Neutrophil (primary cell): ENCODE measurements at regions not wholly inside any gene's neighbourhood (a gene's known extent, or its start where the extent isn't known, plus 50 kb on each side); places are given as distances from the start of the nearest gene placed in this dataset.
"Not testable (repeated sequence)": the region's sequence is repeated elsewhere in the genome, so short reads cannot be mapped to it uniquely, and the experiment has no call there.

Experiments used
- H3K27ac ChIP-seq: fragments of 200-600 bp; sonication (generic); 2 replicates; pipeline ENCODE4 v1.5.1; 2016; ENCODE audit warnings: mild to moderate bottlenecking, moderate library complexity
- H3K27me3 ChIP-seq: fragments of 200-600 bp; sonication (generic); 2 replicates; pipeline ENCODE4 v1.6.0; 2016; ENCODE audit warnings: mild to moderate bottlenecking
- H3K36me3 ChIP-seq: fragments of 200-600 bp; sonication (generic); 2 replicates; pipeline ENCODE4 v1.5.1; 2017
- H3K4me1 ChIP-seq, 2 experiments: fragments of 200-600 bp in 1 of 2; sonication (generic) in 1 of 2; 1 replicate in 1 of 2; 2 replicates in 1 of 2; pipeline versions ENCODE4 v1.5.1 to v1.6.1; 2013 to 2016; ENCODE audit warnings: low read depth in 1 of 2, low read length in 1 of 2, mild to moderate bottlenecking in 1 of 2, moderate library complexity in 1 of 2; ENCODE audit not compliant: control insufficient read depth in 1 of 2, insufficient read depth in 1 of 2
- H3K4me3 ChIP-seq, 2 experiments: fragments of 200-600 bp in 1 of 2; sonication (generic) in 1 of 2; 1 replicate in 1 of 2; 2 replicates in 1 of 2; pipeline ENCODE4 v1.5.1; 2013 to 2016; ENCODE audit warnings: low read depth in 1 of 2, low read length in 1 of 2, mild to moderate bottlenecking in 1 of 2, moderate library complexity in 1 of 2
- H3K9me3 ChIP-seq: fragments of 200-600 bp; sonication (generic); 2 replicates; pipeline ENCODE4 v1.5.1; 2016
- TF ChIP-seq, protein P1 (sequence below): fragments of 200-600 bp; sonication (generic); IDR thresholded peaks from 2 replicates; pipeline ENCODE4 v1.5.1; 2016; ENCODE audit warnings: antibody characterized with exemption

DNA sequence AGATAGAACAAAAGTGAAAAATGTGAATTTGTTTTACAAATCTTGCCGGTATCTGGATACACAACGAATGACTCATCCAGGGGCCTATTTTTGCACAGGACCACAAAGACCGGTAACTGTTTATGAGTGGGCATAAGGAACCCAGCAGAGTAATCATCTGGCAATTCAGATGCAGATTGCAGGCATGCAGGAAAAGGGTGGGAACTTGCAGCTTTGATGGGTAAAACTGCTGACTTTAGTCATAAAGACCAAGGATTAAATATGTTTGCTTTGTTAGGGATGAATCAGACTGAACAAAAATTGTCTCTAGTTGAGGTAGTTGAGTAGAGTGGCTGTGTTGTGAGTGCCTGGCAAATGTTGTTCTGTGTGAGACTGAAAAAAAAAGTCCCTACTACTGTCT lies 309.6 kb upstream of the CCNH start:
- Histone ChIP-seq H3K27me3 (no peaks in the 10 kb centered on the region), H3K27ac (no peak overlapping the region), H3K9me3 (no peaks in the 10 kb centered on the region), H3K36me3 (no peaks in the 10 kb centered on the region), H3K4me3 (no peak overlapping the region), H3K4me1 (no peaks in the 10 kb centered on the region)
- TF ChIP-seq, protein P1, sequence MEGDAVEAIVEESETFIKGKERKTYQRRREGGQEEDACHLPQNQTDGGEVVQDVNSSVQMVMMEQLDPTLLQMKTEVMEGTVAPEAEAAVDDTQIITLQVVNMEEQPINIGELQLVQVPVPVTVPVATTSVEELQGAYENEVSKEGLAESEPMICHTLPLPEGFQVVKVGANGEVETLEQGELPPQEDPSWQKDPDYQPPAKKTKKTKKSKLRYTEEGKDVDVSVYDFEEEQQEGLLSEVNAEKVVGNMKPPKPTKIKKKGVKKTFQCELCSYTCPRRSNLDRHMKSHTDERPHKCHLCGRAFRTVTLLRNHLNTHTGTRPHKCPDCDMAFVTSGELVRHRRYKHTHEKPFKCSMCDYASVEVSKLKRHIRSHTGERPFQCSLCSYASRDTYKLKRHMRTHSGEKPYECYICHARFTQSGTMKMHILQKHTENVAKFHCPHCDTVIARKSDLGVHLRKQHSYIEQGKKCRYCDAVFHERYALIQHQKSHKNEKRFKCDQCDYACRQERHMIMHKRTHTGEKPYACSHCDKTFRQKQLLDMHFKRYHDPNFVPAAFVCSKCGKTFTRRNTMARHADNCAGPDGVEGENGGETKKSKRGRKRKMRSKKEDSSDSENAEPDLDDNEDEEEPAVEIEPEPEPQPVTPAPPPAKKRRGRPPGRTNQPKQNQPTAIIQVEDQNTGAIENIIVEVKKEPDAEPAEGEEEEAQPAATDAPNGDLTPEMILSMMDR, result no peak

DNA sequence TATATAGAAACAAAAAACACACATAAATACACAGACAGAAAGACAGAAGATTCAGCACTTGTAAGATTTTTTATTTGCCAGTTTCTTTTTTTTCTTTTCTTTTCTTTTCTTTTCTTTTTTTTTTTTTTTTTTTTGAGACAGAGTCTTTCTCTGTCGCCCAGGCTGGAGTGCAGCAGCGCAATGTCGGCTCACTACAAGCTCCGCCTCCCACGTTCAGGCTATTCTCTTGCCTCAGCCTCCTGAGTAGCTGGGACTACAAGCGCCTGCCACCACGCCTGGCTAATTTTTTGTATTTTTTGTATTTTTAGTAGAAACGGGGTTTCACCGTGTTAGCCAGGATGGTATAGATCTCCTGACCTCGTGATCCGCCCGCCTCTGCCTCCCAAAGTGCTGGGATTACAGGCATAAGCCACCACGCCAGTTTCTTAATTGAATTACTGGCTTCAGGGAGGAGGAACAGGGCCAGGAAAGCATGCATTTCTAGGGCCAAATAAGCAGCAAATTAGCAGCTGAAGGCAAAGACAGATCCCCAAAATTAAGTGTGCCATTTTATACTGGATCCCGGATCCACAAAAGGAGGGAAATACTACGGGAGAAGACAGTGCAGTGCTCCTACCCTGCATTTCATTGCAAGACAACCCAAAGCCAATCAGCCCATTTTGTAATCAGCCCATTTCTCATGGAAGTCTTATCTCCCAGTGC lies 305.6 kb upstream of the CCNH start:
- not testable (repeated sequence) for H3K9me3 ChIP-seq, H3K27ac ChIP-seq, H3K4me3 ChIP-seq, H3K4me1 ChIP-seq, H3K36me3 ChIP-seq, H3K27me3 ChIP-seq

GRCh38 chr5:87717761-87718160 lies 305.0 kb upstream of the CCNH start:
- Histone ChIP-seq H3K9me3 (no peaks in the 10 kb centered on the region), H3K27ac (no peak overlapping the region), H3K4me1 (no peaks in the 10 kb centered on the region), H3K36me3 (no peaks in the 10 kb centered on the region), H3K4me3 (no peak overlapping the region), H3K27me3 (no peaks in the 10 kb centered on the region)
- TF ChIP-seq, protein P1, result no peak

DNA sequence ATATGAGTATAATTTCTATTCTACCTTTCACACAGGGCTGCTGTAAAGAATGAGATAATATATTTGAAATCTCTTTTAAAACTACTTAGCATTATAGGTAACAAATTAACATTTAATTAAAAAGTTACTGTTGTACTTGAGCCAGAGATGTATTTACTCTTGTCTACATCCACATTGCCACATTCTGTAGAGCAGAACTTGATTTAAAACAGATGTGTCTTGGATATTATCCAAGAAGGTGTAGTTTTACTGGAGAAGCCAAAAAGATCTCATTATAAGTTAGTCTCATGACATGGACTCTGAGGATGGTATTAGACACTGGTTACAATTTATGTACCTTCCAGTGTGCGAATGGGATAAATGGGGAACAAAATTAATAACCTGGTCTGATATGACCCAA lies 293.1 kb upstream of the CCNH start:
- Histone ChIP-seq H3K36me3 (no peaks in the 10 kb centered on the region), H3K27me3 (no peaks in the 10 kb centered on the region), H3K27ac (no peak overlapping the region), H3K4me3 (no peak overlapping the region), H3K9me3 (no peaks in the 10 kb centered on the region), H3K4me1 (no peaks in the 10 kb centered on the region)
- TF ChIP-seq, protein P1, result no peak

GRCh38 chr5:87686975-87687374 lies 274.2 kb upstream of the CCNH start:
- H3K36me3 ChIP-seq, result no peaks in the 10 kb centered on the region
- no peaks in the 10 kb centered on the region for H3K4me1 ChIP-seq
- H3K27ac ChIP-seq, result no peak overlapping the region
- H3K27me3 ChIP-seq, result no peaks in the 10 kb centered on the region
- no peak overlapping the region for H3K4me3 ChIP-seq
- TF ChIP-seq, protein P1, result no peak
- H3K9me3 ChIP-seq, result no peaks in the 10 kb centered on the region

GRCh38 chr5:87686018-87686417 lies 273.3 kb upstream of the CCNH start:
- TF ChIP-seq, protein P1, result no peak
- H3K9me3 ChIP-seq, result no peaks in the 10 kb centered on the region
- no peaks in the 10 kb centered on the region for H3K36me3 ChIP-seq
- H3K4me1 ChIP-seq, result no peaks in the 10 kb centered on the region
- H3K27me3 ChIP-seq, result no peaks in the 10 kb centered on the region
- H3K4me3 ChIP-seq, result no peak overlapping the region
- no peak overlapping the region for H3K27ac ChIP-seq
